CD4-positive, alpha-beta T cell (primary cell): ENCODE measurements at regions not wholly inside any gene's neighbourhood (a gene's known extent, or its start where the extent isn't known, plus 50 kb on each side); places are given as distances from the start of the nearest gene placed in this dataset.
"Not testable (repeated sequence)": the region's sequence is repeated elsewhere in the genome, so short reads cannot be mapped to it uniquely, and the experiment has no call there.

Experiments used
- ATAC-seq: fragments of 200-7000 bp; cut with Tn5 transposase; one replicate; pipeline ENCODE4 v1.10.0; 2022; ENCODE audit warnings: mild to moderate bottlenecking; ENCODE audit not compliant: poor library complexity
- CTCF ChIA-PET: fragments of 350-600 bp; sonication (Branson Sonifier 250); formaldehyde crosslinking; loops from one replicate; lab custom pipeline; 2021; ENCODE audit warnings: antibody characterized with exemption, inconsistent platforms; lab: Charles Lee
- POLR2A ChIA-PET: fragments of 350-600 bp; sonication (Branson Sonifier 250); formaldehyde crosslinking; loops from one replicate; lab custom pipeline; 2021; ENCODE audit warnings: antibody characterized with exemption, inconsistent platforms; lab: Charles Lee
- DNase-seq, 14 experiments: peaks; one replicate each; pipeline ENCODE4 v3.0.0-alpha.2; 2013 to 2020; ENCODE audit warnings: mixed read lengths in 2 of 14
- H3K27ac ChIP-seq, 2 donors: one replicate each; pipeline versions ENCODE4 v1.5.1 to v1.7.0; 2013; ENCODE audit warnings: low read length in 2 of 2, low read depth in 1 of 2, mild to moderate bottlenecking in 1 of 2
- H3K27me3 ChIP-seq, 2 experiments: 1 replicate in 1 of 2; 2 replicates in 1 of 2; pipeline versions ENCODE4 v1.6.1 to v1.7.0; 2013; ENCODE audit warnings: low read length in 2 of 2, control low read depth in 1 of 2, mild to moderate bottlenecking in 1 of 2, moderate library complexity in 1 of 2; ENCODE audit not compliant: insufficient read depth in 2 of 2, control insufficient read depth in 1 of 2
- H3K36me3 ChIP-seq: one replicate; pipeline ENCODE4 v1.6.1; 2013; ENCODE audit warnings: low read length, control low read depth; ENCODE audit not compliant: insufficient read depth
- H3K4me1 ChIP-seq: one replicate; pipeline ENCODE4 v1.6.1; 2013; ENCODE audit warnings: low read length, control low read depth; ENCODE audit not compliant: insufficient read depth
- H3K4me3 ChIP-seq: one replicate; pipeline ENCODE4 v1.5.1; 2013; ENCODE audit warnings: mild to moderate bottlenecking, low read length, moderate library complexity
- H3K9me3 ChIP-seq, 2 experiments: 1 replicate in 1 of 2; 2 replicates in 1 of 2; pipeline versions ENCODE4 v1.6.1 to v1.7.0; 2013; ENCODE audit warnings: low read length in 2 of 2, mild to moderate bottlenecking in 2 of 2, control low read depth in 1 of 2, moderate library complexity in 1 of 2; ENCODE audit not compliant: control insufficient read depth in 1 of 2, insufficient read depth in 1 of 2
- H3K27ac Mint-ChIP-seq: one replicate; pipeline ENCODE4 v1.8.0; 2020; ENCODE audit warnings: mixed read lengths
- H3K27me3 Mint-ChIP-seq: one replicate; pipeline ENCODE4 v1.8.0; 2021; ENCODE audit warnings: mixed read lengths
- H3K36me3 Mint-ChIP-seq: one replicate; pipeline ENCODE4 v1.8.0; 2021; ENCODE audit warnings: low read depth, mixed read lengths
- H3K4me1 Mint-ChIP-seq: one replicate; pipeline ENCODE4 v1.8.0; 2021; ENCODE audit warnings: low read depth, mixed read lengths
- H3K4me3 Mint-ChIP-seq: one replicate; pipeline ENCODE4 v1.8.0; 2020; ENCODE audit warnings: mild to moderate bottlenecking, mixed read lengths
- H3K9me3 Mint-ChIP-seq: one replicate; pipeline ENCODE4 v1.8.0; 2020; ENCODE audit warnings: mixed read lengths
- intact Hi-C, 2 experiments: fragments of 100-400 bp; cut with DNase I in 1 of 2; cut with micrococcal nuclease in 1 of 2; formaldehyde crosslinking; loops; one replicate each; pipeline versions ENCODE4 v1.15.1 to v1.9.0; 2023 to 2025; cut with DNase I, micrococcal nuclease
- TF ChIP-seq, protein P1 (sequence below): fragments of 200-600 bp; IDR thresholded peaks from one replicate; pipeline ENCODE4 v1.8.0; 2022; ENCODE audit warnings: antibody characterized with exemption, mild to moderate bottlenecking

DNA sequence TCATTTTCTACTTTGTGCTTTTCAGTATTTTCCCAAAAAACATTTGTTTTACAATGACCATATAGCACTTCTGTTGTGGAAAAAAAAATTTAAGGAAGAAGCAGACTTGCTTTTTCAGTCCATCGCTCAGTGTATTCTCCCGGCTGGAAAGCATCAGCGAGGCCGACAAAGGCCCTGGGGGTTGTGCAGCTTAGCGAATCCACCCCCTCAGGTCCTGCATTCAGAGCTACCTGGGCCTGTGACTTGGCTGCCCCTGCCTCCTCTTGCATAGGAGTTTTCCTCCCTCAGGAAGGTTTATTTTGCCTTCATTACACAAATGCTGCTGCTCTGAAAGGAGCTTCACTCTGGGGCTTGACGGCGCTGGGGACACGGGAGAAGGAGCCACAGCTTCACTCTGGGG, 244.4 kb upstream of the MGAT5 start:
- Mint-ChIP-seq H3K36me3 (no peaks in the 10 kb centered on the region), H3K27ac (no peak overlapping the region), H3K4me1 (no peaks in the 10 kb centered on the region), H3K9me3 (no peaks in the 10 kb centered on the region), H3K27me3 (no peaks in the 10 kb centered on the region), H3K4me3 (no peak overlapping the region)
- ATAC-seq, result no peak
- Histone ChIP-seq H3K27ac (no peak overlapping the region), H3K4me1 (no peaks in the 10 kb centered on the region), H3K4me3 (no peak overlapping the region), H3K9me3 (no peaks in the 10 kb centered on the region), H3K36me3 (no peaks in the 10 kb centered on the region), H3K27me3 (peaks cover 0 to 2% of the 10 kb centered on the region in 2 experiments)
- POLR2A ChIA-PET, result no interaction called here
- CTCF ChIA-PET, result no interaction called here
- DNase-seq, result no peak
- TF ChIP-seq, protein P1, sequence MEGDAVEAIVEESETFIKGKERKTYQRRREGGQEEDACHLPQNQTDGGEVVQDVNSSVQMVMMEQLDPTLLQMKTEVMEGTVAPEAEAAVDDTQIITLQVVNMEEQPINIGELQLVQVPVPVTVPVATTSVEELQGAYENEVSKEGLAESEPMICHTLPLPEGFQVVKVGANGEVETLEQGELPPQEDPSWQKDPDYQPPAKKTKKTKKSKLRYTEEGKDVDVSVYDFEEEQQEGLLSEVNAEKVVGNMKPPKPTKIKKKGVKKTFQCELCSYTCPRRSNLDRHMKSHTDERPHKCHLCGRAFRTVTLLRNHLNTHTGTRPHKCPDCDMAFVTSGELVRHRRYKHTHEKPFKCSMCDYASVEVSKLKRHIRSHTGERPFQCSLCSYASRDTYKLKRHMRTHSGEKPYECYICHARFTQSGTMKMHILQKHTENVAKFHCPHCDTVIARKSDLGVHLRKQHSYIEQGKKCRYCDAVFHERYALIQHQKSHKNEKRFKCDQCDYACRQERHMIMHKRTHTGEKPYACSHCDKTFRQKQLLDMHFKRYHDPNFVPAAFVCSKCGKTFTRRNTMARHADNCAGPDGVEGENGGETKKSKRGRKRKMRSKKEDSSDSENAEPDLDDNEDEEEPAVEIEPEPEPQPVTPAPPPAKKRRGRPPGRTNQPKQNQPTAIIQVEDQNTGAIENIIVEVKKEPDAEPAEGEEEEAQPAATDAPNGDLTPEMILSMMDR, result no peak
- intact Hi-C loops, result no loop called here

DNA sequence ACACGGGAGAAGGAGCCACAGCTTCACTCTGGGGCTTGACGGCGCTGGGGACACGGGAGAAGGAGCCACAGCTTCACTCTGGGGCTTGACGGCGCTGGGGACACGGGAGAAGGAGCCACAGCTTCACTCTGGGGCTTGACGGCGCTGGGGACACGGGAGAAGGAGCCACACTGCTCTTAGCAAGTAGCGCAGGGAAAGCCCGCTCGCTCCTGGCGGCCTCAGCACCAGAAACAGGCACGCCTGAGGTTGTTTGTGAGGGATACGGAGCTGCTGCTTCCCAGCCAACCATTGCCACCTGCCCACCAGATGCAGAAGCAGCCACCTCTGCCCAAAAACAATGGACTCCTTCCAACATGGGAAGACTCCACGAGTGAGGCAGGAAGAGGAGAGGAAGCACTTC, 244.0 kb upstream of the MGAT5 start:
- H3K36me3 Mint-ChIP-seq, H3K27ac Mint-ChIP-seq, H3K4me3 ChIP-seq, intact Hi-C loops, POLR2A ChIA-PET, H3K9me3 Mint-ChIP-seq, DNase-seq, H3K4me3 Mint-ChIP-seq, H3K9me3 ChIP-seq, CTCF ChIA-PET, H3K36me3 ChIP-seq, H3K4me1 Mint-ChIP-seq, ATAC-seq, H3K27ac ChIP-seq, H3K4me1 ChIP-seq, H3K27me3 Mint-ChIP-seq, H3K27me3 ChIP-seq: not testable (repeated sequence)

DNA sequence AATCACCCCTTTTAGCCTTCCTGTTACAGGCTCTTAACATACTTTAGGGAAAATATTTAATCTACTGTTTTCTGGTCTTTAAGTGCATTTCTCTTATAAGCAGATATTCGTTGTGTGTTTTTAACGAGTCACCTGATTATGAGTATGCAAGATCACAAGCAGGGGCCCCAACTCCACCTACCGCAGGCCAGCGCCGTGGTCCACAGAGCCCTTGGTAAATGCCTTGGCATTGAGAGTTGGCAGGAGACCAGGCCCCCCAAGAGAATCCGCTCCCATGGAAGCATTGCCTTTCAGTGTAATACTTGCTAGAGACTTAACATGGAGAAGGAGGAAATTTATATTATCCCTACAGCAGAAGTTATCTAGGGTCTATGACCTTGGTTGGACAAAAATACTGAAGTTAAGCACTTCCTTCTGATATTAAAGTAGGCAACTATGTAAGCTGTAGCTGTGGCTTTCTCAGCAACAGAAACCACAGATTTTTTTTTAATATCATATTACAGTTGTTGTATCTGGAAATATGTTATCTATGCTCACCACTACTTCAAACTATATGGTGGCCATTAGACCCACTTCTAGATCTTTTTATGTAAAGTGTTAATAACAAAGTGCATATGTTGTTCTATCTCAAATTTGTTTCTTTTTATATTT, 241.8 kb upstream of the MGAT5 start:
- TF ChIP-seq, protein P1, result no peak
- peaks cover 0 to 2% of the 10 kb centered on the region in 2 experiments for H3K27me3 ChIP-seq
- no peaks in the 10 kb centered on the region for H3K27me3 Mint-ChIP-seq
- no peak overlapping the region for H3K4me3 ChIP-seq
- ChIA-PET CTCF (no interaction called here), POLR2A (no interaction called here)
- H3K27ac Mint-ChIP-seq, result no peak overlapping the region
- no peaks in the 10 kb centered on the region for H3K36me3 ChIP-seq
- DNase-seq (no peak), ATAC-seq (no peak)
- H3K9me3 Mint-ChIP-seq, result no peaks in the 10 kb centered on the region
- no peaks in the 10 kb centered on the region for H3K4me1 ChIP-seq
- intact Hi-C loops, result no loop called here
- H3K27ac ChIP-seq, result no peak overlapping the region
- H3K4me1 Mint-ChIP-seq, result no peaks in the 10 kb centered on the region
- no peak overlapping the region for H3K4me3 Mint-ChIP-seq
- H3K36me3 Mint-ChIP-seq, result no peaks in the 10 kb centered on the region
- no peaks in the 10 kb centered on the region for H3K9me3 ChIP-seq
